Suprapubic skin (tissue), 4 donors: ENCODE measurements at regions not wholly inside any gene's neighbourhood (a gene's known extent, or its start where the extent isn't known, plus 50 kb on each side); places are given as distances from the start of the nearest gene placed in this dataset.

Experiments used
- CTCF ChIP-seq, 2 donors: fragments of 200-600 bp in 1 of 2; fragments of 450-650 bp in 1 of 2; sonication (generic) in 1 of 2; IDR thresholded peaks; one replicate each; pipeline ENCODE4 v1.5.1; 2016 to 2019; ENCODE audit warnings: antibody characterized with exemption in 2 of 2, mild to moderate bottlenecking in 1 of 2, moderate library complexity in 1 of 2
- EP300 ChIP-seq: sonication (generic); formaldehyde crosslinking; IDR thresholded peaks from one replicate; pipeline ENCODE4 v1.6.1; 2017; ENCODE audit warnings: antibody characterized with exemption
- POLR2A ChIP-seq, 2 donors: fragments of 450-650 bp; IDR thresholded peaks; one replicate each; pipeline ENCODE4 v1.6.1; 2017; ENCODE audit warnings: antibody characterized with exemption in 2 of 2, mild to moderate bottlenecking in 2 of 2, moderate library complexity in 2 of 2
- POLR2AphosphoS5 ChIP-seq, 3 donors: sonication (generic); formaldehyde crosslinking; IDR thresholded peaks; one replicate each; pipeline ENCODE4 v1.6.1; 2017; ENCODE audit warnings: antibody characterized with exemption in 3 of 3

DNA sequence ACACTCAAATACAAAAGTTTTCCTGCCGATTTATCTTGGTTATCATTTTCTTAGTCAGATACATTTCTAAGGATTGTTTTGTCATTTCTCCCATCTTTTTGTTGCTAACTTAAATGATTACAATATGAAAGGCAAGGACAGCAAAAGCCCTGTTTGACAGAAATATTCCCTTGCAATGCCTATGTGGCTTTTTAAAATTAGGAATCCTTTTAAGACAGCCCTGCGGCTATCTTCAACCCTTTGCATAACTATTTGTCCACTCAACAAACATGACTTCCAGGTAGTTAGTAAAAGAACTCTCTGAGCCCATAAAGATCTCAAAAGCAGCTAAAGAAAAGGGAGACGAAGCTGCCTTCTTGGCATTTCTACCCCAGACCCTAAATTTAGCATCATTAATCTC is 179.7 kb upstream of the CDH20 start:
- TF ChIP-seq POLR2A (IDR thresholded peaks at IDR 0.05): no peak
- no peak for TF ChIP-seq EP300
- TF ChIP-seq CTCF (IDR thresholded peaks at IDR 0.05): no peak
- TF ChIP-seq POLR2AphosphoS5 (IDR thresholded peaks at IDR 0.05): no peak
